HG03045 (cell line): ENCODE measurements at regions not wholly inside any gene's neighbourhood (a gene's known extent, or its start where the extent isn't known, plus 50 kb on each side); places are given as distances from the start of the nearest gene placed in this dataset.
"Not testable (repeated sequence)": the region's sequence is repeated elsewhere in the genome, so short reads cannot be mapped to it uniquely, and the experiment has no call there.

Experiments used
- ATAC-seq: cut with Tn5 transposase; IDR thresholded peaks from one replicate; pipeline ENCODE4 v1.9.1; 2021; ENCODE audit warnings: mild to moderate bottlenecking, moderate library complexity; ENCODE audit not compliant: unreplicated experiment

GRCh38 chr20:6355754-6356451, 233.1 kb upstream of the FERMT1 start:
- no peak for ATAC-seq

- ATAC-seq: no peak
Measured at GRCh38 chr20:6348908-6349307, 226.1 kb upstream of the FERMT1 start.

DNA sequence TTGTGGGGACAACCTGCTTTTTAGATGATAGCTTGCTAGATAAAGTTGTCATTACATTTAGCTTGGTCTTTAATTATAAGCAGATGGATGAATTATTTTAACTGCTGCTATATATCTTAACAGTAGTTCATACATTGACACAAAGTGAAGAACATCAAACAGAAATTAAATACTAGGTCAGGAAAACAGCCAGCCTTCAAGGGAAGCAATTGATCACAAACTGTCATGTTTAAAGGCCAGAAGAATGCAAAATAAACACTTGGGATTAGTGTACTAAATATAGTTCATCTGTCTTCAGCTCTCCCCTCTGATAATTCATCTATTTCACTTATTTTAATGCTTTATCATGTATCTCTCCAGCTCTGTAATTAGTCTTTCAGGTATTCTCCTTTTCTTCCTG, 225.1 kb upstream of the FERMT1 start:
- ATAC-seq: no peak

DNA sequence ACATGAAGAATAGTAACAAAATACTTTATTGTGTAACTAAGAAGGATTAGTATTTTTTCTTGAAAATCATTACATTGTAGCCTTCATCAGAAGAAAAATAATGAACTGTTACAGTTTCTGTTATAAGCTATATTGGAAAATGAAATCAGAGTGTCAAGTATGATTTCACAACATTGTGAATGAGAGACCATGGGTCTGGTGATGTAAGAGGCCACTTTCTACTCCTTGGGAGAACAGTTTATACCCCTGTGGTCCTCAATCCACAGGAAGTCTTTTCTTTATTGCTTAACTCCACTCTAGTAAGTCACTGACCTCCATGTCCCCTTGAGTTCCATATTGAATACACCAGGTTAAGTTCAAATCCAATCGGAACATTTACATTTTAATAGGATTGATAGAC, 218.7 kb upstream of the FERMT1 start:
- ATAC-seq: no peak

DNA sequence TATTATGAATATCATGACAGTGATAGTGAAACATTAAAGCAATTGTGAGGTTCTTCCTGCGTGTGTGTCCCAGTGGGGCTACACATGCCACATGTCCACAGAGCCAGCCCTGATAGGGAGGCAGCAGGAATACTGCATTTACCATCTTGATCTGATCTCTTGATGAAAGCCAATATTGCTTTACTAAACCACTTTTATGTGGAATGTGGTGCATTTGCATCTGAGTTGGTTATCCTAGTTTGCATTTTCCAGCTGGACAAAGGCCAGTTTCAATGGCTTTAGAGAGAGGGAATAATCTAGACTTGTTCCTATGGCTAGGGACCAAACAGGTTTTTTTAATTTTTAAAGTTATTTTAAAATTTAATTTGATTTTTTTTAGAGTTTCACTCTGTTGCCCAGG, 216.3 kb upstream of the FERMT1 start:
- no peak for ATAC-seq

- ATAC-seq: no peak
Measured at GRCh38 chr20:6333110-6333509, 210.3 kb upstream of the FERMT1 start.

DNA sequence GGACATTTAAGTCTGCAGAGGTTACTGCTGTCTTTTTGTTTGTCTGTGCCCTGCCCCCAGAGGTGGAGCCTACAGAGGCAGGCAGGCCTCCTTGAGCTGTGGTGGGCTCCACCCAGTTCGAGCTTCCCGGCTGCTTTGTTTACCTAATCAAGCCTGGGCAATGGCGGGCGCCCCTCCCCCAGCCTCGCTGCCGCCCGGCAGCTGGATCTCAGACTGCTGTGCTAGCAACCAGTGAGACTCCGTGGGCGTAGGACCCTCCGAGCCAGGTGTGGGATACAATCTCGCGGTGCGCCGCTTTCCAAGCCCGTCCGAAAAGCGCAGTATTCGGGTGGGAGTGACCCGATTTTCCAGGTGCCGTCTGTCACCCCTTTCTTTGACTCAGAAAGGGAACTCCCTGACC, 198.4 kb upstream of the FERMT1 start:
- not testable (repeated sequence) for ATAC-seq

DNA sequence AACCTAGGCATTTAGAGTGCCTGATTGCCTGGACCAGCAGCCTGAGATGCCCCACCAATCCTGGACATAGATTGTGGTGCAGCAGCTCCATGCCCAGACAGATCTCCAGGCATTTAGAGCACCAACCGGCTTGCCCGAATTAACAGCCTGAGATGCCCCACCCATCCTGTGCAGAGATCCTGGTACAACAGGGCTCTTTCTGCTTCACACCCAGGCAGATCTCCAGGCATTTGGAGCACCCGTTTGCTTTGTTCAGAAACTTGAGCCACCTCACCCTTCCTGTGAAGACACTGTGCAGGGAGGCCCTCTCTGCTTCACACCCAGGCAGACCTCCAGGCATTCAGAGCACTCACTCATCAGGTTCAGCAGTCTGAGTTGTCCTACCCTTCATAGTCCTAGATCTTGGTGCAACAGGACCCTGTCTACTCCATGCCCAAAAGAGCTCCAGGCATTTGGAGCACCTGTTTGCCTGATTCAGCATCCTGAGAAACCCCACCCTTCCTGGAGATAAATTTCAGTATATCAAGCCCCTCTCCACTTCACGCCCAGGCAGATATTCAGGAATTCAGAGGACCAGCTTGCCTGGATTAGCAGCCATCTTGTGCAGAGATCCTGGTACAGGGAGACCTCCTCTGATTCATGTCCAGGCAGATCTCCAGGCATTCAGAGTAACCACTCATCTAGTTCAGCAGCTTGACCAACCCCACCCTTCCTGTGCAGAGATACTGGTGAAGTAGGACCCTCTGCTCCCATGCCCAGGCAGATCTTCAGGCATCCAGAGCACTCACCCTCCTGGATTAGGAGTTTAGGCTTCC, 189.2 kb upstream of the FERMT1 start:
- no peak for ATAC-seq

GRCh38 chr20:6311097-6311496, 188.3 kb upstream of the FERMT1 start:
- ATAC-seq: no peak

GRCh38 chr20:6305536-6305935, 182.7 kb upstream of the FERMT1 start:
- ATAC-seq: no peak

DNA sequence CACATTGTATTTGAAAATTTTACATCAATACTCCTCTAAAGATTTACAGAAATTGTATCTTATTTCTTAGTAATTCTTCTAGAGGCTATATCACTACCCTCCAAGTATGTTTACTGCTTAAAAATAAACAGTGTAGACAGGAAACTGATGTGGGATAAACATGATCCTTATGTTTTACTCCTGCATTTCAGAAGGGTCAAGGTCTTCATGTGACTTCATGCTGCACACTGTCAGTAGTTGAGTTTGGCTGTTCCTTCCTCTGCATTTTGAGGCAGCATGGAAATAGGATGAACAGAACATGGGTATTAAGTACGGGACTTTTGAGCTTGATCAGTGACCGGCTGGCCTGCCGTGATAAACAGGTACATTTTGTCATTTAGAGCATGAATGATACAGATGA, 179.2 kb upstream of the FERMT1 start:
- no peak for ATAC-seq

DNA sequence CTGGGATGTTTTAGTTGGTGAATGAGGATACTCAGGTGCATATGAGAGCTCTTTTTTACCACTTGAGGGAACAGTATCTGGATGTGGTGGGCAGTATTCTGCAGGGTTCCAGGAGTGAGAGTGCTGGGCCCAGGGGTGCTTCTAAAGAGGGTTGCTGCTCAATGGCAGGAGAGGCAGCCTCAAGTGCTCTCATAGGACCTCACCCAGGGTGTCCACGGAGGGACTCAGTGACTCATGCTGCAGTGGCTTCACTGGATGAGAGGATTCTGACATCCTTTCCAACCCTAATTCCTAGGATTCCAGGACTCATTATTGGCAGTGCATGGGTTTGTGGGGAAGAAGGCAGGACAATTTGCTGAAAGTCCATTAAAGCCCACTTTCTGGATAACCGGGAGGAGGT, 176.6 kb upstream of the FERMT1 start:
- no peak for ATAC-seq

- no peak for ATAC-seq
Measured at GRCh38 chr20:6298049-6298448, 175.2 kb upstream of the FERMT1 start.

DNA sequence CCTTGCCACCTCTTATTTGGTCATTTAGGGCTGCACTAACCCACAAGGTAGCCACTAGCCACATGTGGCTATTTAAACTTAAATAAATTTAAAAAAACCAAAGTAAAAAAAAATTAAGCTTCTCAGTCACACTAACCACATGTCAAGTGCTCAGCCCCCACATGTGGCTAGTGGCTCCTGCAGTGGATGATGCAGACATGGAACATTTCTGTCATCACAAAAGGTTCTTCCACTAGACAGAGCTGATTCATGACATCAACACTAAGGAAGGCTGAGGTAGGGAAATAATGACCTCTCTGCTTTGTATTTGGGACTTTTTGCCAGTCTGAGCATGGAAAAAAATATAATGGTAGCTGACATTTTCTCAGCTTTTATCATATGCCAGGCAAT, 173.0 kb upstream of the FERMT1 start:
- ATAC-seq: no peak

DNA sequence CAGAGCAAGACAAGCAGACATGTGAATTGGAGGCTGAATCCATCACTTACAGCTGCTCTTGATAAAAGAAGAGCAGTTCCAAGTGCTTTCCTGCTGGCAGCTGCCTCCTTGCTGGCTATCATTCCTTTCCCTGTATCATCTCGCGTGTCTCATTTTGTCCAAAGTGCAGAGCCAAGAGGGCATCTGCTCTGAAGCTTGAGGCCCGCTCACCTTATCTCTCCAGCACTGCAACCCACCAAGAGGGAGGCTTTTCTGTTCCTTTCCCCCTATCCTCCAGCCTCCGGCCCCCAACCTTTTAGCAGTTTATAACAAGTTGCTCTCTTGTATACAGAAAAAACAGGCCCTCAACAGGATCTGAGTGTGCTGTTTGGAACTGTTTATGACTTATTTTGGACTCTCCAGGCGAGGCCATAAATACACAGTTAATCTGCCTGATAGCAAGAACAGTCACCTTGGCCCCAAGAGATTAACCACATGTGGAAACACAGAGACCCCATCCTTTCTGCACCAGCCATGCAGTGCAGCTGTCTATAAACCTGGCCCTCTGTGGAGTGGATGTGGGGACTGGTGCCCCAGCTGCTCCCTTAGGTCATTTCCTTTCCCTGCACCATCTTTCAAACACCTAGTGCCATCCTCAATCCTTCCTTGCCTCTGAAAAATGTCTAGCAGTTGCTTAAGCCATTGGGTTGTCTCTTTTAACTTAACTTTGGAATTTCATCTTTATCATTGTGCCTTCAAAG, 172.5 kb upstream of the FERMT1 start:
- no peak for ATAC-seq

GRCh38 chr20:6287471-6287870, 164.6 kb upstream of the FERMT1 start:
- ATAC-seq: no peak

GRCh38 chr20:6282642-6283041, 159.8 kb upstream of the FERMT1 start:
- ATAC-seq: no peak

GRCh38 chr20:6277661-6278240, 154.9 kb upstream of the FERMT1 start:
- no peak for ATAC-seq

GRCh38 chr20:6270404-6270803, 147.6 kb upstream of the FERMT1 start:
- ATAC-seq: not testable (repeated sequence)

- no peak for ATAC-seq
Measured at GRCh38 chr20:6269168-6269873, 146.5 kb upstream of the FERMT1 start.
